GM21390 (cell line): ENCODE measurements at regions not wholly inside any gene's neighbourhood (a gene's known extent, or its start where the extent isn't known, plus 50 kb on each side); places are given as distances from the start of the nearest gene placed in this dataset.
A peak's percentile ranks its signal among the peaks of the same experiment; 100 is the strongest.
"Not testable (repeated sequence)": the region's sequence is repeated elsewhere in the genome, so short reads cannot be mapped to it uniquely, and the experiment has no call there.

Experiments used
- ATAC-seq: cut with Tn5 transposase; IDR thresholded peaks from one replicate; pipeline ENCODE4 v1.9.1; 2021; ENCODE audit not compliant: unreplicated experiment

- no peak for ATAC-seq
Observed at GRCh38 chr3:71994906-71995305, 210.0 kb upstream of the PROK2 start.

DNA sequence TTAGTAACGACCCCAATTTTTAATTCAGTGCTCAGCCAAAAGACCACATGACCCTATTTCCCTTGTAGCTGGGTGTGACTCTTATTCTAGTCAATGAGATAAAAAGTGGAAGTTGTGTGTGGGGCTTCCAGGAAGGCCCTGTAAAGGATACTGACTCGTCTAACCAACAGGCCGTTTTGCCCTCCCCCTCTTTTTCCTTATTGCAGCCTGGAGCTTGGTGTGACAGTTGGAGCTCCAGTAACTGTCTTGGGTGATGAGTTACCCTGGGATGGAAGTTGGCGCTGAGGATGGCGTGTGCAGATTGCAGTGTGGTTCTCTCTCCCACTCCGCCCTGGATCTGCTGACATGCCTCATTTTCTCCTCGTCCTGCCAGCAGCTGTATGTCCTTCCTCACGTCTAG is 209.3 kb upstream of the PROK2 start:
- ATAC-seq = no peak

DNA sequence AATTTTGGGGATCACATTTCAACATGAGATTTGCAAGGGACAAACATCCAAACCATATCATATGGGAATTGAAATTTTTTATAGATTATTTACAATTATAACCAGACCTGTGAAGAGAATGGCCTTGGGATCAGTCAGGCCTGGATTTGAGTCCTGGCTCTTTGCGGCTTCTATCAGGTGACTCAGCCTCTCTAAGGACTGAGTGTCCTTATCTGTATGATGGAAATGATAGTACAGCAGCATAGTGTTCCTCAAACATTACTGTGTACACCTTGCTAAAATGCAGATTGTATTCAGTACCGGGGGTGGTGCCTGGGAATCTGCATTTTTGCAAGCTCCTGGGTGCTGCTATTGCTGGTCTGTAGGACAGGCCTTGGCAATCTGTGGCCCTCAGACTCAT is 206.7 kb upstream of the PROK2 start:
- ATAC-seq = no peak

DNA sequence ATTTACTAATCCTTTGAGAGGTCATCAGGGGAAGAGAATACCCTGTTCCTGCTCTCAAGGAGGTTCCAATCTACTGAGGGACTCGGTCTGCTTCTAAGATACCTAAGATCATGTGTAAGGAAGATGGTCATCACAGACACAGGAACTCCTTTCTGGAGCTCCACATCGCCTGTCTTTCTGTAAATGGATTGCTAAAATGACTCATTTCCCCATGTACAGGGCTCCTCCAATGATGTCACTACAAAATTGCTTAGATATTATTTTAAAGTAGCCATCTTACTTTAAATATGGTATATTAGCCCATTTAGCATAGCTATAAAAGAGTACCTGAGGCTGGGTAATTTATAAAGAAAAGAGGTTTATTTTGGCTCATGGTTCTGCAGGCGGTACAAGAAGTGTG is 206.1 kb upstream of the PROK2 start:
- no peak for ATAC-seq

- ATAC-seq = no peak
Observed at GRCh38 chr3:71990545-71990944, 205.6 kb upstream of the PROK2 start.

DNA sequence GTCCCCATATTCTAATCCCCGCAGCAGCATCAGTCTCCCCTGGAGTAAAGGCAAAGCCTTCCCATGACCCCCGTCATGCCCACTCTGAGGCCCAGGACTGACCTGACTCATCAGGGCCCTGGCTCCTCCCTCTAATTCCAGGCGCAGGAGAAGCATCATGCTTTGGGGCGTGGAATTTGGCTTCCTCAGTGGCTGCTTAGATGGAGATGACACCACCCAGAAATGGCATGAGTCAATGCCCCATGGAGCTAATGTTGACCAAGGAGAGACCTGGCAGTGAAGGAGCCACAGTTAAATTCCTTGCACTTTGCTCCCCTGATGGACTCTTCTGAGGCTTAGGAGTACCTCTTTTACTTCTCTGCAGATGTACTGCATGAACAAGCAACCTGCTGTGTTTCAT is 204.2 kb upstream of the PROK2 start:
- no peak for ATAC-seq

GRCh38 chr3:71987828-71988227 is 202.9 kb upstream of the PROK2 start:
- ATAC-seq = no peak

GRCh38 chr3:71987089-71987735 is 202.3 kb upstream of the PROK2 start:
- no peak for ATAC-seq

- ATAC-seq = no peak
Observed at GRCh38 chr3:71986606-71987005, 201.7 kb upstream of the PROK2 start.

- peak; percentile 90 for ATAC-seq
Observed at GRCh38 chr3:71984843-71985613, 200.1 kb upstream of the PROK2 start.

DNA sequence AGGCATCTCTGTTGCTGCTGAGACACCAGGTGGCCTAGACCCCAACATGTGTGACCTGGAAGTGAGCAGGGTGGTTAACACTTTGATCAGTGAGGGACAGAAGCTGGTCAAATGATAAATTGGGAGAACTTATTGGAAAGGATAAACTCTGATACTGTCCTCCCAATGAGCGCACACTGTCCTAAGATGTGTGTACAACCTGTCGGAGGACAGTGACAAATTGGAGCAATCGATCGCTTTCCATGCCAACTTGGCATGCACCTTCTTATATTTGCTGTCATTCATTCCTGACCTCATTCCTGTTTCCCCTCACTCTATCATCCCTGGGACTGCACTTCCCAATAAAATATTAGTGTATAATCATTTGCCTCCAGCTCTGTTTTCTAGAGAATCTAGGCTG is 198.7 kb upstream of the PROK2 start:
- no peak for ATAC-seq

DNA sequence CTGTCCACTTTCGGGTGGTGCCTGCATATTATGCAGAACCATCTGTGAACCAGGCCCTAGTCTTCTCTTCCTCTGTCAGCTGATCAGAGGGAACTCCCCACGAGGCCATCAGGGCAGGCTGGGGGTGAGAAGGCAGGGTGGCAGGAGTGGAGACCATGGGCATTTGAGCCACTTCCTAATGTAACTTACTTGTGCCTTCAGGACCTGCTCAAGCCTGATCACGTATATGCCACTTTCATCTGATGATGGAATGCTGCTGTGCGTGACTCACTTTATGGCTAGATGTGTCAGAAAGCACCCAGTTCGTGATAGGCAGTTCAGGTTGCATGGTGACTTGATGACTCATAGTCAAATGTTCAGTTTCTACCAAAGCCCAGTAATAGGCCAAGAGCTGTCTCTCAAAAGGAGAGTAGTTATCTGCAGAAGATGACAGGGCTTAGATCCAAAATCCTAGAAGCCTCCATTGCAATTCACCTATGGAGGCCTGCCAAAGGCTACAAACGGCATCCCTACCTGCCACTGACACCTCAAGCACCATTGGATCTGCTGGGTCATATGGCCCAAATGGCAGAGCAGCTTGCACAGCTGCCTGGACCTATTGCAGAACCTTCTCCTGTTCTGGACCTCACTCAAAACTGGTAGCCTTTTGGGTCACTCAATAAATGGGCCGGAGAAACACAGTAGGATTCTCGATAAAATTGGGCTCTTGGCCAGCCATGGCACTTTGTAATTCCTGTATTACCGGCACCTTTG is 197.7 kb upstream of the PROK2 start:
- ATAC-seq = not testable (repeated sequence)

- no peak for ATAC-seq
Observed at GRCh38 chr3:71979175-71979574, 194.2 kb upstream of the PROK2 start.

GRCh38 chr3:71978150-71978721 is 193.3 kb upstream of the PROK2 start:
- ATAC-seq = peak; percentile 82

GRCh38 chr3:71977525-71977924 is 192.6 kb upstream of the PROK2 start:
- no peak for ATAC-seq

DNA sequence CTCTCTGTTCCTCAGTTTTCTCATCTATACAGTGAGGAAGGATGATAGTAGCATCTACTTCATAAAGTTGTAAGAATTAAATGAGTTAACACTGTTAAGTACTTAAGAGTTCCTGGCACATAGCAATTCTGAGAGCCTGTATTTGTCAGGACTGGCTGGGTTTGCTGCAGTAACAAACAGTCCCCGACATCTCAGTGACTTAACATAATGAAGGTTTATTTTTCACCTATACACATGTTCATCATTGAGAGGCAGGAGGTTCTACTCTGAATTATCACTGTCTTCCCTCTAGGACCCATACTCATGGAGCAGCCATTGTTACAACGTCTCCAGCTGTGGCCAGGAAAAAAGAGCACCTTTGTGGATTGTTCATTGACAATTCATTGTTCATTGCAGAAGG is 190.6 kb upstream of the PROK2 start:
- ATAC-seq = no peak

GRCh38 chr3:71974786-71975185 is 189.8 kb upstream of the PROK2 start:
- no peak for ATAC-seq

DNA sequence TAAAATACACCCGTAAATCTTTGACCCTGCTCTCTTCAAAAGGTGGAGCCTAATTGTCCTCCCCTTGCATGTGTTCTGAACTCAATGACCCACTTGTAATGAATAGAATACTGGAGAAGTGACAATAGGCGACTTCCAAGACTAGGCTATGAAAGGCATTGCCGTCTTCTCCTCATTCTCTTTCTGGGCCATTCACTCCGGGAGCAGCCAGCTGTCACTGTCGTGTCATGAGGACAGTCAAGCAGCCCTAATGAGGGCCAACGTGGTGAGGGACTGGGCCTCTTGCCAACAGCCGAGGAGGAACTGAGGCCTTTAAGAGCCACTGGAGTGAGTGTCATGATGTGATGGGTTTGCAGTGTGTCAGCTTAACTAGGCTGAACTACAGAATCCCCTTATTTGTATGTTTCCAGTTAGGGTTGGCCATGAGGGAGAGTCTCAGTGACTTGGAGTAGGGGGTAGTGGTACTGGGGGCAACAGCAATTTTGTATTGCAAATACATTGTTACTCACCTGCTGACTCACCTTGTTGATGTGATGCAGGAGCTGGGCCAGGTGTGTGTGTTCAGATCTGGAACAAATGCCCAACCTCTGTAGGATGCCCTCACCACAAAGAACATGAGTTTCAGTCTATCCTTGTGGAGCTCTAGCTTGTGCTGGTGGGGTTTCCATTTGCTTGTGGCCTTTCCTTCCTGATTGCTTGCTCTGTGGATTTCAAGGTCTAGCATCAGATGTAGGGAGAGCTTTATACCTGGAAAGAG is 188.5 kb upstream of the PROK2 start:
- ATAC-seq = no peak

DNA sequence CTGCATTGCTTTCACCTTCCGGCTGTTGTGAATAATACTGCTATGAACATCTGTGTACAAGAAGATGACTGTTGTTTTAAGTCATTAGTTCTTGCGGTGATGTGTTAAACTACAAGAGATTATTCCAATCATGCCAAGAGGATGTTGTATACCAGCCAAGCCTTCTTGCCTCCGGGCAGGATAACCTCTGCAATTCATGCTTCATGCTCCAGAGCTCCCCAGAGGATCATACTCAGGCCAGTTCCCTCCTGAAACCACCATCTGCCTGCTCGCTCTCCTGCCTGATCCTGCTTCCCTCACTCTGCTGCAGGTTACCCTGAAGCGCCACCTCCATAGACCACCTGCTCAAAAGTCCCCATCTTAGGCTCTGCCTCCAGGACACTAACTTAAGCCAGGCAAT is 187.1 kb upstream of the PROK2 start:
- no peak for ATAC-seq

GRCh38 chr3:71968544-71968943 is 183.6 kb upstream of the PROK2 start:
- no peak for ATAC-seq

GRCh38 chr3:71966185-71966584 is 181.2 kb upstream of the PROK2 start:
- no peak for ATAC-seq
